Tibial nerve (tissue), 4 donors: ENCODE measurements at regions not wholly inside any gene's neighbourhood (a gene's known extent, or its start where the extent isn't known, plus 50 kb on each side); places are given as distances from the start of the nearest gene placed in this dataset.

ENCODE experiments used
- DNase-seq, 2 donors: peaks; one replicate each; pipeline ENCODE4 v3.0.0-alpha.2; 2019; ENCODE audit warnings: low spot score in 2 of 2
- H3K27ac ChIP-seq, 4 donors: fragments of 200-600 bp; sonication (generic) in 3 of 4; one replicate each; pipeline ENCODE4 v1.5.1; 2017 to 2019; ENCODE audit warnings: mild to moderate bottlenecking in 1 of 4
- H3K27me3 ChIP-seq, 2 donors: fragments of 200-600 bp; sonication (generic) in 1 of 2; one replicate each; pipeline versions ENCODE4 v1.5.1 to v1.6.0; 2017 to 2019
- H3K36me3 ChIP-seq, 3 donors: fragments of 200-600 bp; sonication (generic); one replicate each; pipeline ENCODE4 v1.5.1; 2018 to 2019
- H3K4me1 ChIP-seq, 4 donors: fragments of 200-600 bp; sonication (generic) in 3 of 4; one replicate each; pipeline ENCODE4 v1.5.1; 2017 to 2019
- H3K4me3 ChIP-seq, 4 donors: fragments of 200-600 bp; sonication (generic) in 3 of 4; one replicate each; pipeline ENCODE4 v1.5.1; 2017 to 2019; ENCODE audit warnings: mild to moderate bottlenecking in 1 of 4, moderate library complexity in 1 of 4
- H3K9me3 ChIP-seq, 4 donors: fragments of 200-600 bp; sonication (generic) in 3 of 4; one replicate each; pipeline ENCODE4 v1.5.1; 2017 to 2019
- CTCF ChIP-seq, 5 experiments: fragments of 200-600 bp in 3 of 5; fragments of 450-650 bp in 2 of 5; sonication (generic) in 3 of 5; IDR thresholded peaks; one replicate each; pipeline ENCODE4 v1.5.1; 2016 to 2019; ENCODE audit warnings: antibody characterized with exemption in 5 of 5, mild to moderate bottlenecking in 3 of 5, moderate library complexity in 2 of 5
- EP300 ChIP-seq, 2 donors: sonication (generic); formaldehyde crosslinking; IDR thresholded peaks; one replicate each; pipeline ENCODE4 v1.6.1; 2017; ENCODE audit warnings: antibody characterized with exemption in 2 of 2, mild to moderate bottlenecking in 1 of 2
- POLR2A ChIP-seq, 2 donors: fragments of 450-650 bp; IDR thresholded peaks; one replicate each; pipeline ENCODE4 v1.6.1; 2017; ENCODE audit warnings: antibody characterized with exemption in 2 of 2, mild to moderate bottlenecking in 2 of 2, moderate library complexity in 2 of 2
- WGBS, 2 donors: methylation state at CpG; one replicate each; pipeline ENCODE4 v1.1.5; 2018; 5-methylcytosine and 5-hydroxymethylcytosine counted together

- 48 to 52% methylated on average over 7 of the region's 7 CpGs for WGBS, 2 donors
- H3K4me1 ChIP-seq, result peaks cover 0 to 6% (median 0%) of the 10 kb centered on the region in 4 donors
- no peaks in the 10 kb centered on the region for H3K36me3 ChIP-seq
- no peak for DNase-seq
- H3K27me3 ChIP-seq, result no peaks in the 10 kb centered on the region
- no peaks in the 10 kb centered on the region for H3K9me3 ChIP-seq
- H3K27ac ChIP-seq, result no peak overlapping the region
- no peak overlapping the region for H3K4me3 ChIP-seq
- TF ChIP-seq CTCF (IDR thresholded peaks at IDR 0.05) (no peak), POLR2A (IDR thresholded peaks at IDR 0.05) (no peak), EP300 (IDR thresholded peaks at IDR 0.05) (no peak)
These were observed 97.1 kb downstream of the JCAD start for GRCh38 chr10:29962166-29962850.

GRCh38 chr10:29961351-29961750 is 98.0 kb downstream of the JCAD start:
- H3K27ac ChIP-seq, result no peak overlapping the region
- H3K4me1 ChIP-seq, result peaks cover 0 to 6% (median 0%) of the 10 kb centered on the region in 4 donors
- no peaks in the 10 kb centered on the region for H3K27me3 ChIP-seq
- WGBS, 2 donors, result 89 to 94% methylated on average over 6 of the region's 6 CpGs
- TF ChIP-seq EP300 (IDR thresholded peaks at IDR 0.05) (no peak), POLR2A (IDR thresholded peaks at IDR 0.05) (no peak), CTCF (IDR thresholded peaks at IDR 0.05) (no peak)
- H3K4me3 ChIP-seq, result no peak overlapping the region
- peaks cover 0 to 5% (median 0%) of the 10 kb centered on the region in 4 donors for H3K9me3 ChIP-seq
- no peak for DNase-seq
- H3K36me3 ChIP-seq, result no peaks in the 10 kb centered on the region

GRCh38 chr10:29960261-29960660 is 99.1 kb downstream of the JCAD start:
- WGBS, 2 donors, result 90 to 93% methylated on average over 3 of the region's 3 CpGs
- DNase-seq, result no peak
- Histone ChIP-seq H3K27me3 (no peaks in the 10 kb centered on the region), H3K27ac (no peak overlapping the region), H3K4me3 (no peak overlapping the region), H3K9me3 (peaks cover 0 to 6% (median 0%) of the 10 kb centered on the region in 4 donors), H3K4me1 (peaks cover 0 to 6% (median 0%) of the 10 kb centered on the region in 4 donors), H3K36me3 (no peaks in the 10 kb centered on the region)
- TF ChIP-seq EP300 (IDR thresholded peaks at IDR 0.05) (no peak), POLR2A (IDR thresholded peaks at IDR 0.05) (no peak), CTCF (IDR thresholded peaks at IDR 0.05) (no peak)

- peaks cover 0 to 6% (median 0%) of the 10 kb centered on the region in 4 donors for H3K4me1 ChIP-seq
- H3K9me3 ChIP-seq, result peaks cover 0 to 6% (median 0%) of the 10 kb centered on the region in 4 donors
- no peak for DNase-seq
- WGBS, 2 donors, result 79 to 81% methylated on average over 18 of the region's 18 CpGs
- TF ChIP-seq CTCF (IDR thresholded peaks at IDR 0.05) (no peak), POLR2A (IDR thresholded peaks at IDR 0.05) (no peak), EP300 (IDR thresholded peaks at IDR 0.05) (no peak)
- H3K36me3 ChIP-seq, result no peaks in the 10 kb centered on the region
- H3K27ac ChIP-seq, result no peak overlapping the region
- H3K27me3 ChIP-seq, result no peaks in the 10 kb centered on the region
- H3K4me3 ChIP-seq, result no peak overlapping the region
These were observed 99.8 kb downstream of the JCAD start for GRCh38 chr10:29959586-29959985.

- DNase-seq, result no peak
- Histone ChIP-seq H3K36me3 (no peaks in the 10 kb centered on the region), H3K27ac (no peak overlapping the region), H3K9me3 (peaks cover 0 to 6% (median 0%) of the 10 kb centered on the region in 4 donors), H3K4me3 (no peak overlapping the region), H3K4me1 (peaks cover 0 to 6% (median 0%) of the 10 kb centered on the region in 4 donors), H3K27me3 (no peaks in the 10 kb centered on the region)
- TF ChIP-seq EP300 (IDR thresholded peaks at IDR 0.05) (no peak), CTCF (IDR thresholded peaks at IDR 0.05) (no peak), POLR2A (IDR thresholded peaks at IDR 0.05) (no peak)
- WGBS, 2 donors, result 92 to 96% methylated on average over 4 of the region's 4 CpGs
These were observed 100.9 kb downstream of the JCAD start for GRCh38 chr10:29958440-29958839.
